ENCODE measurements at regions not wholly inside any gene's neighbourhood (a gene's known extent, or its start where the extent isn't known, plus 50 kb on each side); places are given as distances from the start of the nearest gene placed in this dataset.

GRCh38 chr11:110951950-110952503 is 239.8 kb upstream of the ARHGAP20 start:
- no peak overlapping the region for H3K27ac ChIP-seq

DNA sequence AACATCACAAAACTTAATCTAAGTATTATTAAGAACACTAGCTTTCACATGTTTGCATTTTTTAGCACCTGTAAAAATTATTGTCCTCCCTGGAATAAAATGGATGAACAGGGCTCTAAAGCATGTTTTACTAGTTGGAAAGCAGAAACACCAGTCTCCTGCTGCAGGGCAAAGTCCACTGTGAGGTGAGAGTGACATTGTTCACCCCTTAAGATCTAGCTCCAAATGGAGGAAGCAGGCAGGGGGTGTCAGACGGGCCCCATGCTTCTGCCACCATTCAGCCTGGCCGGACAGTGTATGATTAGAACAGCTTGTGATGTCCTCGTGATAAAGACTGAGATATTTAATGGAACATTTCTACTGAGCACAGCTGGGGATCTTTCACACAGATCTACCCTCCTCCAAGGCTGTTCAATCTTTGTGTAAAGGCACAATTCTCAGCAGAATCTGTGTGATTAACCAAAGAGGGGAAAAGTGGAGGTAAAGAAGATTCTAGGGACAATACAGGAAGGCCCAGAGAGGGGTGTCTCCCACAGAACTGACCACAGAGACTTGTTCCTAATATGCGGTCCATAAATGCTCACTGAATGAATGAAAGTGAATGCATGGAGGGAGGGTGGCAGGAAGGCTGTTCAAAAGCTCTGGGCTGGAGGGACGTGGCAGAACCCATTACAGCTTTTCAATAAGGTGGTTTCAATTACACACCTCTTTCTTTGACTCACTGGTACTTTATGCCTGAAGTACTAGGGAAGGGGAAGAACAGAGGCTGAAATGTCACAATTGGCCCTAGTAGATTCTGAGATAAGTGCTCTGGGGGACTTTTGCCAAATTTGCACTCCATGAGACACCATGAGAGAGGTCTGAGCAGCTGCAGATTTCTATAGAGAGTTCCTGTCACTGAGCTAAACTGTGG is 239.1 kb upstream of the ARHGAP20 start:
- in situ Hi-C loops (cut with MboI; ENCODE audit: low pct_unique_long_range_greater_than_20kb in 2 of 9, low sequenced_read_pairs in 9 of 9, unreplicated experiment in 9 of 9) = no loop called here
- ATAC-seq (replicated peaks in 6 of 8) = peak in 1 of 8 experiments; percentile 53
- H3K4me3 ChIP-seq = no peak overlapping the region
- WGBS, 10 experiments = 20 to 72% (median 60%) methylated on average over 1 to 5 of the region's 5 CpGs; no CpG with 5 or more reads in 2 of the 10 experiments
- H3K4me1 ChIP-seq (replicated peaks in 1 of 2) = peaks cover 0 to 3% of the 10 kb centered on the region in 2 donors
- H3K27ac ChIP-seq = no peak overlapping the region

More at GRCh38 chr11:110951950-110952503, 239.8 kb upstream of the ARHGAP20 start:
- Histone ChIP-seq H3K4me3 (no peak overlapping the region), H3K4me1 (replicated peaks in 1 of 2) (peaks cover 0 to 3% of the 10 kb centered on the region in 2 donors)
- WGBS, 10 experiments = 27 to 97% (median 88%) methylated on average over 2 to 4 of the region's 4 CpGs; no CpG with 5 or more reads in 1 of the 10 experiments
- in situ Hi-C loops (cut with MboI; ENCODE audit: low pct_unique_long_range_greater_than_20kb in 2 of 9, low sequenced_read_pairs in 9 of 9, unreplicated experiment in 9 of 9) = no loop called here
- no peak for ATAC-seq (replicated peaks in 6 of 8)

DNA sequence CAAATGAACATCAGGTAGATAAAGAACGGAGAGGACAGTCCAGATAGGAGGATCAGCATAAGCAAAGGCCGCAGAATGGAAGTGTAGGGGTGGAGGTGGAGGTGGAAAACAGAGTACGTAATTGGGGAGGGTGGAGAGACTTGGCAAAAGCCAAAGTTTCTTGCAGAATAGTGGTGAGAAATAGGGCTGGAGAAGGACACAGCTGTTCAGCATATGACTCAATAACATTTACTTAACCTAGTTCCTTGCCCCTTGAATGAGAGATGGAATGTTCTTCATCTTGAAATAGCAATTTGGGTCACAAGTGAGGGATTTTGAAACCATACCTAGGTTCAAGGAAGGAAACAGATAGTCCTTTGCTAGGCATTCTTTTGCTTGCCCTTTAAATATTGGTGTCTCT is 235.9 kb upstream of the ARHGAP20 start:
- in situ Hi-C loops (cut with MboI; ENCODE audit: low pct_unique_long_range_greater_than_20kb in 2 of 9, low sequenced_read_pairs in 9 of 9, unreplicated experiment in 9 of 9) = loop anchor here in 1 of 9 experiments (25.0 kb wide), 1 partner anchor 89 kb away; no protein-coding TSS in a partner anchor
- H3K4me1 ChIP-seq (replicated peaks in 1 of 2) = no peaks in the 10 kb centered on the region
- H3K4me3 ChIP-seq = no peak overlapping the region
- H3K27ac ChIP-seq = no peak overlapping the region
- ATAC-seq (replicated peaks in 6 of 8) = peak in 2 of 8 experiments; percentile 67 to 85
- 0 to 92% (median 58%) methylated on average over 2 to 3 of the region's 3 CpGs; no CpG with 5 or more reads in 2 of the 10 experiments for WGBS, 10 experiments

GRCh38 chr11:110947096-110947495 is 234.9 kb upstream of the ARHGAP20 start:
- in situ Hi-C loops (cut with MboI; ENCODE audit: low pct_unique_long_range_greater_than_20kb in 2 of 9, low sequenced_read_pairs in 9 of 9, unreplicated experiment in 9 of 9) = loop anchor here in 1 of 9 experiments (25.0 kb wide), 1 partner anchor 90 kb away; no protein-coding TSS in a partner anchor

DNA sequence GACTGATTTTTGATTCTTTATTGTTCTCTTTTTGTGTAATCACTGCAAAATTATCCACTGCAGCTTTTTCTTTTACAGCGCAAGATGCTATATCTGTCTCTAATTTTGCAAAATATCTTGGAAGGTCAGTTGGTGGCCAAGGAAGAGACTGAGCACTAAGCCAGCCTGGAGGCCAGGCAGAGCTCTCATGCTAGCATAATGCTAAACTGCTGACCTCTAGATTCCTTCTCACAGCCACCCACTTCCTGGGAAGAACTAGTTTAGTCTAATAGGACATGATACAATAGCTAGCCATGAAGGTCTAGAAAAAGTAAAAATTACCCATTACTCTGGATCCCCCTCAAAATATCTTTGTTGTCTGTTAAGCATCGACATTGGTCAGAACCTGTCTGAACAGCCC is 227.2 kb upstream of the ARHGAP20 start:
- H3K4me3 ChIP-seq = no peak overlapping the region
- in situ Hi-C loops (cut with MboI; ENCODE audit: low pct_unique_long_range_greater_than_20kb in 2 of 9, low sequenced_read_pairs in 9 of 9, unreplicated experiment in 9 of 9) = loop anchor here in 1 of 9 experiments (25.0 kb wide), 1 partner anchor 98 kb away; no protein-coding TSS in a partner anchor
- H3K27ac ChIP-seq = no peak overlapping the region
- WGBS, 10 experiments = 50 to 100% (median 86%) methylated on average over 1 to 2 of the region's 2 CpGs; no CpG with 5 or more reads in 1 of the 10 experiments
- no peaks in the 10 kb centered on the region for H3K4me1 ChIP-seq (replicated peaks in 1 of 2)
- ATAC-seq (replicated peaks in 6 of 8) = peak in 2 of 8 experiments; percentile 64 to 84

More at GRCh38 chr11:110947096-110947495, 234.9 kb upstream of the ARHGAP20 start:
- Histone ChIP-seq H3K27ac (no peak overlapping the region), H3K4me3 (no peak overlapping the region), H3K4me1 (replicated peaks in 1 of 2) (no peaks in the 10 kb centered on the region)
- 11 to 73% (median 56%) methylated on average over 1 to 3 of the region's 3 CpGs; no CpG with 5 or more reads in 3 of the 10 experiments for WGBS, 10 experiments
- no peak for ATAC-seq (replicated peaks in 6 of 8)

- Histone ChIP-seq H3K4me3 (no peak overlapping the region), H3K4me1 (replicated peaks in 1 of 2) (no peaks in the 10 kb centered on the region), H3K27ac (no peak overlapping the region)
- no peak for ATAC-seq (replicated peaks in 6 of 8)
- in situ Hi-C loops (cut with MboI; ENCODE audit: low pct_unique_long_range_greater_than_20kb in 2 of 9, low sequenced_read_pairs in 9 of 9, unreplicated experiment in 9 of 9) = loop anchor here in 1 of 9 experiments (25.0 kb wide), 1 partner anchor 102 kb away; no protein-coding TSS in a partner anchor
- WGBS, 10 experiments = 20 to 100% (median 88%) methylated on average over 1 to 2 of the region's 2 CpGs; no CpG with 5 or more reads in 3 of the 10 experiments
Measured at GRCh38 chr11:110935018-110935640, 222.9 kb upstream of the ARHGAP20 start.

- in situ Hi-C loops (cut with MboI; ENCODE audit: low pct_unique_long_range_greater_than_20kb in 2 of 9, low sequenced_read_pairs in 9 of 9, unreplicated experiment in 9 of 9) = loop anchor here in 1 of 9 experiments (25.0 kb wide), 1 partner anchor 108 kb away; no protein-coding TSS in a partner anchor
- no peak overlapping the region for H3K27ac ChIP-seq
- no peak overlapping the region for H3K4me3 ChIP-seq
- peaks cover 0 to 10% of the 10 kb centered on the region in 2 donors for H3K4me1 ChIP-seq (replicated peaks in 1 of 2)
- ATAC-seq (replicated peaks in 6 of 8) = no peak
- 0 to 100% (median 69%) methylated on average over 1 of the region's 1 CpG; no CpG with 5 or more reads in 2 of the 10 experiments for WGBS, 10 experiments
Measured at GRCh38 chr11:110929129-110929528, 216.9 kb upstream of the ARHGAP20 start.

- WGBS, 10 experiments = 50 to 100% (median 88%) methylated on average over 1 to 2 of the region's 2 CpGs; no CpG with 5 or more reads in 3 of the 10 experiments
- no peak overlapping the region for H3K27ac ChIP-seq
- peak in 1 of 8 experiments; percentile 36 for ATAC-seq (replicated peaks in 6 of 8)
- H3K4me1 ChIP-seq (replicated peaks in 1 of 2) = peaks cover 0 to 16% of the 10 kb centered on the region in 2 donors
- in situ Hi-C loops (cut with MboI; ENCODE audit: low pct_unique_long_range_greater_than_20kb in 2 of 9, low sequenced_read_pairs in 9 of 9, unreplicated experiment in 9 of 9) = loop anchor here in 1 of 9 experiments (25.0 kb wide), 1 partner anchor 109 kb away; no protein-coding TSS in a partner anchor
- no peak overlapping the region for H3K4me3 ChIP-seq
Measured at GRCh38 chr11:110928391-110928790, 216.2 kb upstream of the ARHGAP20 start.

DNA sequence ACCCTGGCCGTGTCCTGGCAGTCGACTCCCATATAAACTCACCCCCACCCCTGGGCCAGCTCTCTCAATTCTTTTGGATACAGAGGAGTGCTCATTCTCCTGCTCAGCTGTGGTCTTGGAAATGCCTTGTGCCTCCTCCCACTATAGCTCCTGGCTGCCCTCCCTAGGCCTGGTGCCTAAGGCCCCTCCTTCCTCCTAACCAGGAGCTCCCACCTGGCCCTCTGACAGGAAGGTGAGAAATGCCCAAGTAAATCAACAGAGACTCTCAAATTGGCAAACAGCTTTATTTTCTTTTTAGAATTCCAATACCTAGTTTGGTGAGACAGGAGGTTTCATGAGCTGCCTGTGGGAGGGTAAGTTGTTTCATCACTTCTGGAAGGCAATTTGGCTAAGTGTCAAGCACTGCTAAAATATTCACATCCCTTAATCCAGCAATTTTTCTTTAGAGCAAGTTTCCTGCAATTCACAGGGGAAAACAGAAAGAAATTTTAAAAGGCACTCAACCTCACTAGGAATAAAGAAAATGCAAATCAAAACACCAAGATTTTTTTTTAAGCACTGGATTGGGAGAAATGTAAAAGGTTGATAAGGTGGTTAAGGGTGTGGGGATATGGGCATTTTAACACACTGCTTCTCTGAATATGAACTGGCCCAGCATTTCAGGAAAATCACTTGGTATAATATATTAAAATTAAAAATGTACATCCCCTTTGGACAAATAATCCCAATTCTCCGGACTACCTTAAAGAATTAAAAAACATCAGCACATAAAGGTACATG is 209.7 kb upstream of the ARHGAP20 start:
- peaks cover 0 to 16% of the 10 kb centered on the region in 2 donors for H3K4me1 ChIP-seq (replicated peaks in 1 of 2)
- peak in 4 of 8 experiments; percentile 52 to 83 (median 76) for ATAC-seq (replicated peaks in 6 of 8)
- 13 to 100% (median 75%) methylated on average over 1 of the region's 3 CpGs; no CpG with 5 or more reads in 3 of the 10 experiments for WGBS, 10 experiments
- no peak overlapping the region for H3K4me3 ChIP-seq
- no peak overlapping the region for H3K27ac ChIP-seq
- in situ Hi-C loops (cut with MboI; ENCODE audit: low pct_unique_long_range_greater_than_20kb in 2 of 9, low sequenced_read_pairs in 9 of 9, unreplicated experiment in 9 of 9) = no loop called here

GRCh38 chr11:110919241-110919922 is 207.1 kb upstream of the ARHGAP20 start:
- in situ Hi-C loops (cut with MboI; ENCODE audit: low pct_unique_long_range_greater_than_20kb in 2 of 9, low sequenced_read_pairs in 9 of 9, unreplicated experiment in 9 of 9) = no loop called here
- H3K27ac ChIP-seq = no peak overlapping the region
- peaks cover 0 to 8% of the 10 kb centered on the region in 2 donors for H3K4me1 ChIP-seq (replicated peaks in 1 of 2)
- 25 to 88% (median 61%) methylated on average over 2 to 4 of the region's 4 CpGs; no CpG with 5 or more reads in 4 of the 10 experiments for WGBS, 10 experiments
- peak in 3 of 8 experiments; percentile 55 to 77 (median 77) for ATAC-seq (replicated peaks in 6 of 8)
- H3K4me3 ChIP-seq = no peak overlapping the region

GRCh38 chr11:110918351-110918750 is 206.1 kb upstream of the ARHGAP20 start:
- 88 to 100% (median 100%) methylated on average over 1 of the region's 1 CpG; no CpG with 5 or more reads in 6 of the 10 experiments for WGBS, 10 experiments
- Histone ChIP-seq H3K4me1 (replicated peaks in 1 of 2) (no peaks in the 10 kb centered on the region), H3K4me3 (no peak overlapping the region), H3K27ac (no peak overlapping the region)
- in situ Hi-C loops (cut with MboI; ENCODE audit: low pct_unique_long_range_greater_than_20kb in 2 of 9, low sequenced_read_pairs in 9 of 9, unreplicated experiment in 9 of 9) = no loop called here
- no peak for ATAC-seq (replicated peaks in 6 of 8)
